Immature natural killer cell (primary cell): ENCODE measurements at regions not wholly inside any gene's neighbourhood (a gene's known extent, or its start where the extent isn't known, plus 50 kb on each side); places are given as distances from the start of the nearest gene placed in this dataset.

ENCODE experiments used
- DNase-seq, 3 donors: peaks; one replicate each; pipeline ENCODE4 v3.0.0; 2022; ENCODE audit warnings: mixed read lengths in 1 of 3
- H3K27ac Mint-ChIP-seq, 6 donors: one replicate each; pipeline ENCODE4 v1.8.0; 2020; ENCODE audit warnings: mixed read lengths in 6 of 6, mild to moderate bottlenecking in 5 of 6, inconsistent platforms in 4 of 6, moderate library complexity in 3 of 6
- H3K27me3 Mint-ChIP-seq, 3 donors: one replicate each; pipeline ENCODE4 v1.8.0; 2020 to 2021; ENCODE audit warnings: low read depth in 3 of 3, mild to moderate bottlenecking in 3 of 3, mixed read lengths in 3 of 3, moderate library complexity in 3 of 3, inconsistent platforms in 1 of 3
- H3K36me3 Mint-ChIP-seq, 3 donors: one replicate each; pipeline ENCODE4 v1.8.0; 2020; ENCODE audit warnings: mixed read lengths in 3 of 3, inconsistent platforms in 2 of 3, mild to moderate bottlenecking in 2 of 3
- H3K4me1 Mint-ChIP-seq, 2 donors: one replicate each; pipeline ENCODE4 v1.8.0; 2020; ENCODE audit warnings: inconsistent platforms in 2 of 2, mild to moderate bottlenecking in 2 of 2, mixed read lengths in 2 of 2, moderate library complexity in 1 of 2
- H3K4me3 Mint-ChIP-seq, 5 donors: one replicate each; pipeline ENCODE4 v1.8.0; 2020; ENCODE audit warnings: mild to moderate bottlenecking in 5 of 5, mixed read lengths in 5 of 5, inconsistent platforms in 3 of 5, moderate library complexity in 3 of 5
- H3K9me3 Mint-ChIP-seq, 6 donors: one replicate each; pipeline ENCODE4 v1.8.0; 2020; ENCODE audit warnings: mild to moderate bottlenecking in 6 of 6, mixed read lengths in 6 of 6, inconsistent platforms in 4 of 6, moderate library complexity in 3 of 6

GRCh38 chr10:8181496-8182157 is 127.1 kb downstream of the GATA3 start:
- peak overlapping the region in 1 of 6 donors; percentile 54 for H3K27ac Mint-ChIP-seq
- H3K9me3 Mint-ChIP-seq = no peaks in the 10 kb centered on the region
- DNase-seq = no peak
- peaks cover 0 to 3% (median 3%) of the 10 kb centered on the region in 3 donors for H3K36me3 Mint-ChIP-seq
- H3K27me3 Mint-ChIP-seq = peaks cover 0 to 4% (median 0%) of the 10 kb centered on the region in 3 donors
- peak overlapping the region in 1 of 5 donors; percentile 3 for H3K4me3 Mint-ChIP-seq
- H3K4me1 Mint-ChIP-seq = peaks cover 26 to 35% of the 10 kb centered on the region in 2 donors

- peaks cover 0 to 4% (median 0%) of the 10 kb centered on the region in 3 donors for H3K27me3 Mint-ChIP-seq
- H3K27ac Mint-ChIP-seq = peak overlapping the region; percentile 61 to 92 (median 76)
- H3K9me3 Mint-ChIP-seq = no peaks in the 10 kb centered on the region
- peak overlapping the region; percentile 19 to 63 (median 62) for H3K4me3 Mint-ChIP-seq
- peaks cover 0 to 3% (median 3%) of the 10 kb centered on the region in 3 donors for H3K36me3 Mint-ChIP-seq
- peaks cover 26 to 35% of the 10 kb centered on the region in 2 donors for H3K4me1 Mint-ChIP-seq
- no peak for DNase-seq
Measured at GRCh38 chr10:8182806-8183205, 128.3 kb downstream of the GATA3 start.

GRCh38 chr10:8183241-8183704 is 128.8 kb downstream of the GATA3 start:
- peak overlapping the region; percentile 61 to 92 (median 76) for H3K27ac Mint-ChIP-seq
- H3K9me3 Mint-ChIP-seq = no peaks in the 10 kb centered on the region
- peaks cover 0 to 4% (median 1%) of the 10 kb centered on the region in 3 donors for H3K27me3 Mint-ChIP-seq
- H3K4me1 Mint-ChIP-seq = peaks cover 29 to 39% of the 10 kb centered on the region in 2 donors
- H3K4me3 Mint-ChIP-seq = peak overlapping the region; percentile 19 to 63 (median 62)
- H3K36me3 Mint-ChIP-seq = peaks cover 0 to 6% (median 3%) of the 10 kb centered on the region in 3 donors
- DNase-seq = peak; percentile 53 to 62 (median 58)

DNA sequence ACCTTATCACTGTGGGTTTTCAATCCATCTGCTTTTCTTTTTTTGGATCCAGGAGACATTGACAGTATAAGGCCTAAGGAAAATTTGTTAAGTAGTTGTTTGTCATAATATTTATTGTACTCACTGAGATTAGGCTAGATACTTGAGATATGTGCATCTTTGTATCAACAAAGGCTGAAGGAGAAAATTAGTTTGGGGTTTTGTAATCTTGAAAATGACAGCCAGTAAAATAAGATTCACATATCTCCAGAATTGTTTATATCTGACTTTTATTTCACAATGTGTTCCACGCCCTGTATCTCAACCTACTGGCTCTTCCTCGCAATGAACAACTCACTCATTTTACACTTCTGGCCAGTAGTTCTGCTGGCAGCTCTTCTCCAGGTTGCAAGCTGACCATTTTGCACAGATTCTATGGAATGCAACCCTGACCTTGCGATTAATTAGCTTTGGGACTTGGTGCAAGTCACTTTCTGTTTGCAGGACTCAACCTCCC is 132.7 kb downstream of the GATA3 start:
- Mint-ChIP-seq H3K4me3 (no peak overlapping the region), H3K9me3 (no peaks in the 10 kb centered on the region), H3K27ac (no peak overlapping the region), H3K4me1 (peaks cover 31 to 43% of the 10 kb centered on the region in 2 donors), H3K27me3 (peaks cover 0 to 4% (median 4%) of the 10 kb centered on the region in 3 donors), H3K36me3 (peaks cover 0 to 4% (median 0%) of the 10 kb centered on the region in 3 donors)
- DNase-seq = no peak

DNA sequence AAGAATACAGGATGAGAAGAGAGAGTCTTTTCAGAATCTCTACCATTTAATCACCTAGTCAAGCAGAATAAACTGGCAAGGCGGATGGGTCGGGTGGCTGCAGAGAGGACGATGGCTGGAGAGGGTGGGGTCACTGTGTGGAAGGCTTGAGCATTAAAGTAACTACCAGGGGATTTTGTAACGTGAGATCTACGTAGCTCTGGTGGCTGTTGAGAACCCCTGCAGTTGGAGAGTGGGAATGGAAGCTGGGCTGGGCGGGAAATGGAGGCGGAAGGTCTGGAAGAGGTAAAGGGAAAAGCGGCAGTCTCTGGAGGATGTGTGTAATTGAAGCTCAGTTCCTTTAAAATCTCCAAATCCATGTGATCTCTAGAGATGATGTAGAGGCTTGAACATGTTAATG is 135.0 kb downstream of the GATA3 start:
- Mint-ChIP-seq H3K27me3 (peaks cover 0 to 5% (median 4%) of the 10 kb centered on the region in 3 donors), H3K4me1 (peaks cover 14 to 23% of the 10 kb centered on the region in 2 donors), H3K27ac (no peak overlapping the region), H3K4me3 (peak overlapping the region in 2 of 5 donors; percentile 55 to 62), H3K36me3 (peaks cover 0 to 4% (median 0%) of the 10 kb centered on the region in 3 donors), H3K9me3 (no peaks in the 10 kb centered on the region)
- DNase-seq = no peak

DNA sequence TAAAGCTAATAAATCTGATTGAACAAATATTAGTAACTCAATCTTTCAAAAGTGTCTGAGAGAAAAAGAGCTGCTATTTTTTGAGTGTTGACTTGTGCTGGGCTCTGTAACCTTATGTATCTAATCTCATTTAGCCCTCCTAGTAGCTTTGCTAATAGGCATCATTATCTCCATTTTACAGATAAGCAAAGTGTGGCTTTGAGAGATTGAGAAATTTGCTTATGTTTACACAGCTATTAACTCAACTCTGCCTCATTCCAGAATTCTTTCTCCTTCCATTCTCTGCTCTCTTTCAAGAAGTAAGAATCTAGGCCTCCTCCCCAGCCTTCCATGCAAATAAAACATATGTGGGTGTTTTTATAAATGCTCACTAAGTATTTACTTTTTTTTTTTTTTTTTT is 137.8 kb downstream of the GATA3 start:
- H3K4me3 Mint-ChIP-seq = no peak overlapping the region
- H3K9me3 Mint-ChIP-seq = no peaks in the 10 kb centered on the region
- peaks cover 12 to 18% of the 10 kb centered on the region in 2 donors for H3K4me1 Mint-ChIP-seq
- H3K36me3 Mint-ChIP-seq = peaks cover 0 to 4% (median 0%) of the 10 kb centered on the region in 3 donors
- DNase-seq = no peak
- H3K27me3 Mint-ChIP-seq = peaks cover 0 to 5% (median 2%) of the 10 kb centered on the region in 3 donors
- no peak overlapping the region for H3K27ac Mint-ChIP-seq

GRCh38 chr10:8193546-8193945 is 139.1 kb downstream of the GATA3 start:
- no peaks in the 10 kb centered on the region for H3K36me3 Mint-ChIP-seq
- peaks cover 8 to 11% of the 10 kb centered on the region in 2 donors for H3K4me1 Mint-ChIP-seq
- no peaks in the 10 kb centered on the region for H3K9me3 Mint-ChIP-seq
- H3K27ac Mint-ChIP-seq = no peak overlapping the region
- H3K27me3 Mint-ChIP-seq = peaks cover 0 to 2% (median 0%) of the 10 kb centered on the region in 3 donors
- H3K4me3 Mint-ChIP-seq = no peak overlapping the region
- no peak for DNase-seq

DNA sequence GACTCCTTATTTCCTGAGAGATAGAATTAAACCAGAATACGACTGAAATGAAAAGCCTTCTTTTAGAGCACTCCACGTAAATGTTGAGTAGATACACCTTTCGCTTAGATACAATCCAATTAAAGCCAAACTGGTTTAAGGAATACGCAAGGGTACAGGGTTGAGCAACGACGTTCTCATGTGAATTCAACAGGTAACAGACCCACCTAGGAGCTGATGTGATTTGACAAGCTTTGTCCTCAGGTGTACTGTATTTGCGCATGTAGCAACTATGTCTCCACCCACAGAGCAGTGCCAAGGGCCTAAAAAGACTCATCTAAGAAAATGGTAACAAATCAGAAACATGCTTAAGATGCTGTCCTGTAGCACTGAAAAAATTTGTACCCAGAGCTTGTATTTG is 139.6 kb downstream of the GATA3 start:
- Mint-ChIP-seq H3K36me3 (no peaks in the 10 kb centered on the region), H3K4me1 (peaks cover 5 to 7% of the 10 kb centered on the region in 2 donors), H3K27me3 (peaks cover 0 to 2% (median 0%) of the 10 kb centered on the region in 3 donors), H3K27ac (no peak overlapping the region), H3K9me3 (no peaks in the 10 kb centered on the region), H3K4me3 (no peak overlapping the region)
- DNase-seq = no peak

DNA sequence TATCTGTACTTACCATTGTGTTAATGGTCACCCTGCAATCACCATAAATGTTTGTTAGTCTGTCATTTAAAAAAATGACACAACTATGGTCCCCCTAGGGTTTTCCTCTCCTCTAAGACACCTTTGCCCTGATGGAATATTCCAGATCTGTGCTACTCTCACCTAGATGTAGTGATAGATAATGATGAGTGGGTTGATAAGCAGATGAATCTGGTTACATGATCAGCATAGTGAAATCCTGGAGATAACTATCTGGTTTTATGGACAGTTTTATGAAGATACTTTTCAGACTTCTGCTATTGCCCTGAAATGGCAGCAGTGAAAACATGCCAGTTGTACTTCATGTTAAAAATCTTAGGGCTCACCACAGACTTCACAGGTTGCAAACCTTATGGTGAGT is 152.4 kb downstream of the GATA3 start:
- H3K27ac Mint-ChIP-seq = no peak overlapping the region
- peaks cover 1 to 8% (median 3%) of the 10 kb centered on the region in 3 donors for H3K27me3 Mint-ChIP-seq
- H3K36me3 Mint-ChIP-seq = no peaks in the 10 kb centered on the region
- H3K4me1 Mint-ChIP-seq = peaks cover 3 to 5% of the 10 kb centered on the region in 2 donors
- no peaks in the 10 kb centered on the region for H3K9me3 Mint-ChIP-seq
- no peak for DNase-seq
- H3K4me3 Mint-ChIP-seq = no peak overlapping the region

DNA sequence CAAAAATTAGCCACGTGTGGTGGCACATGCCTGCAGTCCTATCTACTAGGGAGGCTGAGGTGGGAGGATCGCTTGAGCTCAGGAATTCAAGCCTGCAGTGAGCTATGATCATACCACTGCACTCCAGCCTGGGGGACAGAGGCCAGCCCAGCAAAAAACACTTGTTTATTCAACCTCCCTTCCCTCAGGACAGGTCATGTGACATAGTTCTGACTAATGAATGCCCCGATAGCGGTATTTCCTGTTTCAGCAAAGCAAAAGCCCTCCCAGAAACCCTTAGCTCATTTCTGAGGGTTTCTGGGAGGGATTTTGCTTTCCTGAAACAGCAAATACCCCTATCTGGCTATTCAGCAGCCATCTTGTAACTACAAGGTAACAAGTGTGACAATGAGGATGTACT is 157.1 kb downstream of the GATA3 start:
- no peak overlapping the region for H3K27ac Mint-ChIP-seq
- H3K27me3 Mint-ChIP-seq = peaks cover 4 to 11% (median 9%) of the 10 kb centered on the region in 3 donors
- no peak overlapping the region for H3K4me3 Mint-ChIP-seq
- H3K4me1 Mint-ChIP-seq = peaks cover 12 to 19% of the 10 kb centered on the region in 2 donors
- no peak for DNase-seq
- peaks cover 0 to 4% (median 2%) of the 10 kb centered on the region in 3 donors for H3K36me3 Mint-ChIP-seq
- H3K9me3 Mint-ChIP-seq = no peaks in the 10 kb centered on the region

DNA sequence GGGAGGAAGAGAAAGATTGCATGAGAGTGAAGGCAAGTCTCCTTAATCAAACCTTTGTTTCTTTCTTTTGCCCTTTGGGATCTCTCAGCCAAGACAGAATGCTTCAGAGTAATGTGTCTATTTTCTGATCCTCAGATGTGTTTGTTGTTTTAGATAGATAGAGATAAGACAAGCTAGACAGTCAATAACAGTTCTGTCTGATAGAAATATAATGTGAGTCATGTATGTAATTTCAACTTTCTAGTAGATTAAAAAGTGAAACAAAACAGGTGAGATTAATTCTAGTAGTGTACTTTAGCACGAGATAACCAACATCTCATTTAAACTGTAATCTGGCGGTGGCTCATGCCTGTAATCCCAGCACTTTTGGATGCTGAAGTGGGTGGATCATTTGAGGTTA is 159.2 kb downstream of the GATA3 start:
- Mint-ChIP-seq H3K4me3 (no peak overlapping the region), H3K4me1 (peaks cover 20 to 27% of the 10 kb centered on the region in 2 donors), H3K27ac (no peak overlapping the region)

GRCh38 chr10:8214587-8214986 is 160.1 kb downstream of the GATA3 start:
- no peak overlapping the region for H3K27ac Mint-ChIP-seq
- H3K36me3 Mint-ChIP-seq = peaks cover 0 to 4% (median 2%) of the 10 kb centered on the region in 3 donors
- no peaks in the 10 kb centered on the region for H3K9me3 Mint-ChIP-seq
- H3K4me1 Mint-ChIP-seq = peaks cover 20 to 27% of the 10 kb centered on the region in 2 donors
- peaks cover 2 to 8% (median 3%) of the 10 kb centered on the region in 3 donors for H3K27me3 Mint-ChIP-seq
- H3K4me3 Mint-ChIP-seq = no peak overlapping the region
- no peak for DNase-seq

More for the DNA sequence above, 159.2 kb downstream of the GATA3 start:
- no peak for DNase-seq
- Mint-ChIP-seq H3K36me3 (peaks cover 0 to 4% (median 2%) of the 10 kb centered on the region in 3 donors), H3K27me3 (peaks cover 3 to 8% (median 7%) of the 10 kb centered on the region in 3 donors), H3K9me3 (no peaks in the 10 kb centered on the region)

- peak in 2 of 3 donors; percentile 19 to 30 for DNase-seq
- Mint-ChIP-seq H3K36me3 (peaks cover 0 to 4% (median 2%) of the 10 kb centered on the region in 3 donors), H3K27ac (peak overlapping the region in 3 of 6 donors; percentile 12 to 48 (median 31)), H3K4me3 (peak overlapping the region in 2 of 5 donors; percentile 53 to 59), H3K27me3 (peaks cover 1 to 8% (median 3%) of the 10 kb centered on the region in 3 donors), H3K4me1 (peaks cover 20 to 27% of the 10 kb centered on the region in 2 donors), H3K9me3 (no peaks in the 10 kb centered on the region)
Measured at GRCh38 chr10:8216893-8217292, 162.4 kb downstream of the GATA3 start.

DNA sequence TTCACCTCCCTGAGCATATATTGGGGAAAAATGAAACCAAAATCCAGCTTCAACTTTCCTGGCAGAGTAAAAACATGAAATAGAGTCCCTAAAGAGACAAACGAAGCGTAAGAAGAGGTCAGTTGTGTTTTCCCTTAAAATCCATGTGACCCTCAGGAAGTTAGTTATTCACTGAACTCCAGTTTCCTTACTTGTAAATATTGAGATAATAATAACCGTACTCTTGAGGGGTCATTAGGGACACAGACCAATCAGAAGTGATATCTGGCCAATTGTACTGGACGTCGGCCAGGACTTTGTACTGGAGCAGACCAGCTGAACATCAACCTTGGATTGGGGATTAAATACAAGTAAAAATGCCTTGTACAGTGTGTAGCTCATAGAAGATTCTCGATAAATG is 167.0 kb downstream of the GATA3 start:
- H3K27ac Mint-ChIP-seq = no peak overlapping the region
- no peaks in the 10 kb centered on the region for H3K9me3 Mint-ChIP-seq
- H3K36me3 Mint-ChIP-seq = peaks cover 0 to 7% (median 3%) of the 10 kb centered on the region in 3 donors
- peaks cover 0 to 3% (median 2%) of the 10 kb centered on the region in 3 donors for H3K27me3 Mint-ChIP-seq
- no peak for DNase-seq
- no peak overlapping the region for H3K4me3 Mint-ChIP-seq
- peaks cover 13 to 15% of the 10 kb centered on the region in 2 donors for H3K4me1 Mint-ChIP-seq
